ENCODE measurements at regions not wholly inside any gene's neighbourhood (a gene's known extent, or its start where the extent isn't known, plus 50 kb on each side); places are given as distances from the start of the nearest gene placed in this dataset.

GRCh38 chr4:72977936-72978485, 91.5 kb downstream of the COX18 start:
- no peaks in the 10 kb centered on the region for H3K9me2 ChIP-seq (replicated peaks; ENCODE audit: insufficient read depth, low read length)

GRCh38 chr4:72975488-72975784, 94.1 kb downstream of the COX18 start:
- no peaks in the 10 kb centered on the region for H3K36me3 ChIP-seq (ENCODE audit: insufficient read depth, low read length)

More at GRCh38 chr4:72977936-72978485, 91.5 kb downstream of the COX18 start:
- Histone ChIP-seq H2AFZ (ENCODE audit: low read length) (no peak overlapping the region), H3K4me2 (ENCODE audit: low read depth, low read length, poor library complexity, severe bottlenecking) (no peak overlapping the region), H3K27ac (ENCODE audit: low read length) (no peak overlapping the region), H3K36me3 (ENCODE audit: insufficient read depth, low read length) (no peaks in the 10 kb centered on the region), H3K9ac (ENCODE audit: low read length) (no peak overlapping the region), H3K4me1 (ENCODE audit: low read length) (no peaks in the 10 kb centered on the region), H4K20me1 (ENCODE audit: insufficient read depth, low read depth, low read length) (no peaks in the 10 kb centered on the region), H3K9me3 (ENCODE audit: low read length) (no peaks in the 10 kb centered on the region), H3K27me3 (ENCODE audit: low read length) (no peaks in the 10 kb centered on the region), H3K79me2 (ENCODE audit: low read length) (no peaks in the 10 kb centered on the region), H3K4me3 (ENCODE audit: low read length) (no peak overlapping the region)
- no peak for DNase-seq

GRCh38 chr4:72974694-72975487, 94.6 kb downstream of the COX18 start:
- Histone ChIP-seq H2AFZ (ENCODE audit: low read length) (no peak overlapping the region), H3K9me3 (ENCODE audit: low read length) (no peaks in the 10 kb centered on the region), H3K27ac (ENCODE audit: low read length) (no peak overlapping the region), H3K36me3 (ENCODE audit: insufficient read depth, low read length) (no peaks in the 10 kb centered on the region), H3K4me1 (ENCODE audit: low read length) (no peaks in the 10 kb centered on the region), H4K20me1 (ENCODE audit: insufficient read depth, low read depth, low read length) (no peaks in the 10 kb centered on the region), H3K9me2 (replicated peaks; ENCODE audit: insufficient read depth, low read length) (no peaks in the 10 kb centered on the region), H3K9ac (ENCODE audit: low read length) (no peak overlapping the region), H3K79me2 (ENCODE audit: low read length) (no peaks in the 10 kb centered on the region), H3K27me3 (ENCODE audit: low read length) (no peaks in the 10 kb centered on the region), H3K4me3 (ENCODE audit: low read length) (no peak overlapping the region), H3K4me2 (ENCODE audit: low read depth, low read length, poor library complexity, severe bottlenecking) (no peak overlapping the region)
- no peak for DNase-seq

More at GRCh38 chr4:72975488-72975784, 94.1 kb downstream of the COX18 start:
- no peak overlapping the region for H2AFZ ChIP-seq (ENCODE audit: low read length)
- no peak overlapping the region for H3K27ac ChIP-seq (ENCODE audit: low read length)
- H3K4me1 ChIP-seq (ENCODE audit: low read length): no peaks in the 10 kb centered on the region
- H3K27me3 ChIP-seq (ENCODE audit: low read length): no peaks in the 10 kb centered on the region
- H3K79me2 ChIP-seq (ENCODE audit: low read length): no peaks in the 10 kb centered on the region
- DNase-seq: no peak
- H3K4me3 ChIP-seq (ENCODE audit: low read length): no peak overlapping the region
- no peak overlapping the region for H3K9ac ChIP-seq (ENCODE audit: low read length)
- H3K9me3 ChIP-seq (ENCODE audit: low read length): no peaks in the 10 kb centered on the region
- no peaks in the 10 kb centered on the region for H3K9me2 ChIP-seq (replicated peaks; ENCODE audit: insufficient read depth, low read length)
- no peaks in the 10 kb centered on the region for H4K20me1 ChIP-seq (ENCODE audit: insufficient read depth, low read depth, low read length)
- H3K4me2 ChIP-seq (ENCODE audit: low read depth, low read length, poor library complexity, severe bottlenecking): no peak overlapping the region

DNA sequence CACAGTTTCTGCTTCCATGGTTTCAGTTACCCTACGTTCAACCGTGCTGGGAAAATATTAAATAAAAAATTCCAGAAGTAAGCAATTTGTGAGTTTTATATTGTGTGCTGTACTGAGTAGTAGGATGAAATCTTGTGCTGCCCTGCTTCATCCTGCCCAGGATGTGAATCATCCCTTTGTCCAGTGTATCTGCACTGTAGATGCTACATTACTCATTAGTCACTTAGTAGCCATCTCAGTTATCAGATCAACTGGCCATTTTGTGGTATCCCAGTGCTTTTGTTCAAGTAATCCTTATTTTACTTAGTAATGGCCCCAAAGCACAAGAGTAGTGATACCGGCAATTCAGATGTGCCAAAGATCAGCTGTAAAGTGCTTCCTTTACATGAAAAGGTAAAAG, 97.9 kb downstream of the COX18 start:
- H3K36me3 ChIP-seq (ENCODE audit: insufficient read depth, low read length): no peaks in the 10 kb centered on the region
- H2AFZ ChIP-seq (ENCODE audit: low read length): no peak overlapping the region
- H3K27ac ChIP-seq (ENCODE audit: low read length): no peak overlapping the region
- no peak overlapping the region for H3K4me3 ChIP-seq (ENCODE audit: low read length)
- H3K9me3 ChIP-seq (ENCODE audit: low read length): no peaks in the 10 kb centered on the region
- H3K9ac ChIP-seq (ENCODE audit: low read length): no peak overlapping the region
- no peaks in the 10 kb centered on the region for H3K9me2 ChIP-seq (replicated peaks; ENCODE audit: insufficient read depth, low read length)
- H3K4me2 ChIP-seq (ENCODE audit: low read depth, low read length, poor library complexity, severe bottlenecking): no peak overlapping the region
- H3K27me3 ChIP-seq (ENCODE audit: low read length): no peaks in the 10 kb centered on the region
- H4K20me1 ChIP-seq (ENCODE audit: insufficient read depth, low read depth, low read length): no peaks in the 10 kb centered on the region
- H3K79me2 ChIP-seq (ENCODE audit: low read length): no peaks in the 10 kb centered on the region
- H3K4me1 ChIP-seq (ENCODE audit: low read length): no peaks in the 10 kb centered on the region
- DNase-seq: no peak

- no peaks in the 10 kb centered on the region for H3K9me2 ChIP-seq (replicated peaks; ENCODE audit: insufficient read depth, low read length)
- H3K4me2 ChIP-seq (ENCODE audit: low read depth, low read length, poor library complexity, severe bottlenecking): no peak overlapping the region
- no peaks in the 10 kb centered on the region for H3K27me3 ChIP-seq (ENCODE audit: low read length)
- H3K4me1 ChIP-seq (ENCODE audit: low read length): no peaks in the 10 kb centered on the region
- no peak for DNase-seq
- H3K27ac ChIP-seq (ENCODE audit: low read length): no peak overlapping the region
- H3K4me3 ChIP-seq (ENCODE audit: low read length): no peak overlapping the region
- H3K79me2 ChIP-seq (ENCODE audit: low read length): no peaks in the 10 kb centered on the region
- H2AFZ ChIP-seq (ENCODE audit: low read length): no peak overlapping the region
- H3K9me3 ChIP-seq (ENCODE audit: low read length): no peaks in the 10 kb centered on the region
- no peak overlapping the region for H3K9ac ChIP-seq (ENCODE audit: low read length)
- H4K20me1 ChIP-seq (ENCODE audit: insufficient read depth, low read depth, low read length): no peaks in the 10 kb centered on the region
- H3K36me3 ChIP-seq (ENCODE audit: insufficient read depth, low read length): no peaks in the 10 kb centered on the region
Observed at GRCh38 chr4:72970756-72971155, 98.8 kb downstream of the COX18 start.

- H3K4me3 ChIP-seq (ENCODE audit: low read length): no peak overlapping the region
- H4K20me1 ChIP-seq (ENCODE audit: insufficient read depth, low read depth, low read length): no peaks in the 10 kb centered on the region
- no peak overlapping the region for H3K9ac ChIP-seq (ENCODE audit: low read length)
- H3K4me2 ChIP-seq (ENCODE audit: low read depth, low read length, poor library complexity, severe bottlenecking): no peak overlapping the region
- H3K79me2 ChIP-seq (ENCODE audit: low read length): no peaks in the 10 kb centered on the region
- H3K4me1 ChIP-seq (ENCODE audit: low read length): no peaks in the 10 kb centered on the region
- DNase-seq: no peak
- H3K9me3 ChIP-seq (ENCODE audit: low read length): no peaks in the 10 kb centered on the region
- no peaks in the 10 kb centered on the region for H3K9me2 ChIP-seq (replicated peaks; ENCODE audit: insufficient read depth, low read length)
- no peaks in the 10 kb centered on the region for H3K27me3 ChIP-seq (ENCODE audit: low read length)
- no peak overlapping the region for H2AFZ ChIP-seq (ENCODE audit: low read length)
- H3K36me3 ChIP-seq (ENCODE audit: insufficient read depth, low read length): no peaks in the 10 kb centered on the region
- no peak overlapping the region for H3K27ac ChIP-seq (ENCODE audit: low read length)
Observed at GRCh38 chr4:72969976-72970375, 99.5 kb downstream of the COX18 start.

- Histone ChIP-seq H3K9ac (ENCODE audit: low read length) (no peak overlapping the region), H3K4me2 (ENCODE audit: low read depth, low read length, poor library complexity, severe bottlenecking) (no peak overlapping the region), H3K4me1 (ENCODE audit: low read length) (no peaks in the 10 kb centered on the region), H3K27me3 (ENCODE audit: low read length) (no peaks in the 10 kb centered on the region), H2AFZ (ENCODE audit: low read length) (no peak overlapping the region), H3K79me2 (ENCODE audit: low read length) (no peaks in the 10 kb centered on the region), H3K4me3 (ENCODE audit: low read length) (no peak overlapping the region), H3K36me3 (ENCODE audit: insufficient read depth, low read length) (no peaks in the 10 kb centered on the region), H4K20me1 (ENCODE audit: insufficient read depth, low read depth, low read length) (no peaks in the 10 kb centered on the region), H3K27ac (ENCODE audit: low read length) (no peak overlapping the region), H3K9me3 (ENCODE audit: low read length) (0 out of 2 replicates have a peak, but pooled peaks cover 6% of the 10 kb centered on the region), H3K9me2 (replicated peaks; ENCODE audit: insufficient read depth, low read length) (no peaks in the 10 kb centered on the region)
- DNase-seq: no peak
Observed at GRCh38 chr4:72966652-72967051, 102.9 kb downstream of the COX18 start.

- DNase-seq: no peak
- no peak overlapping the region for H3K4me2 ChIP-seq (ENCODE audit: low read depth, low read length, poor library complexity, severe bottlenecking)
- no peaks in the 10 kb centered on the region for H3K4me1 ChIP-seq (ENCODE audit: low read length)
- no peak overlapping the region for H3K4me3 ChIP-seq (ENCODE audit: low read length)
- no peaks in the 10 kb centered on the region for H3K9me2 ChIP-seq (replicated peaks; ENCODE audit: insufficient read depth, low read length)
- no peak overlapping the region for H2AFZ ChIP-seq (ENCODE audit: low read length)
- H3K27me3 ChIP-seq (ENCODE audit: low read length): no peaks in the 10 kb centered on the region
- H3K9me3 ChIP-seq (ENCODE audit: low read length): peaks cover 10% of the 10 kb centered on the region
- no peaks in the 10 kb centered on the region for H3K79me2 ChIP-seq (ENCODE audit: low read length)
- H3K36me3 ChIP-seq (ENCODE audit: insufficient read depth, low read length): no peaks in the 10 kb centered on the region
- H3K9ac ChIP-seq (ENCODE audit: low read length): no peak overlapping the region
- H3K27ac ChIP-seq (ENCODE audit: low read length): no peak overlapping the region
- H4K20me1 ChIP-seq (ENCODE audit: insufficient read depth, low read depth, low read length): no peaks in the 10 kb centered on the region
Observed at GRCh38 chr4:72959411-72959810, 110.1 kb downstream of the COX18 start.

Measured in Karpas-422 (cell line).